ENCODE measurements at regions not wholly inside any gene's neighbourhood (a gene's known extent, or its start where the extent isn't known, plus 50 kb on each side); places are given as distances from the start of the nearest gene placed in this dataset.

- no peak overlapping the region for H3K4me3 ChIP-seq (ENCODE audit: control insufficient read depth, low read depth, low read length)
- TF ChIP-seq, protein P1, sequence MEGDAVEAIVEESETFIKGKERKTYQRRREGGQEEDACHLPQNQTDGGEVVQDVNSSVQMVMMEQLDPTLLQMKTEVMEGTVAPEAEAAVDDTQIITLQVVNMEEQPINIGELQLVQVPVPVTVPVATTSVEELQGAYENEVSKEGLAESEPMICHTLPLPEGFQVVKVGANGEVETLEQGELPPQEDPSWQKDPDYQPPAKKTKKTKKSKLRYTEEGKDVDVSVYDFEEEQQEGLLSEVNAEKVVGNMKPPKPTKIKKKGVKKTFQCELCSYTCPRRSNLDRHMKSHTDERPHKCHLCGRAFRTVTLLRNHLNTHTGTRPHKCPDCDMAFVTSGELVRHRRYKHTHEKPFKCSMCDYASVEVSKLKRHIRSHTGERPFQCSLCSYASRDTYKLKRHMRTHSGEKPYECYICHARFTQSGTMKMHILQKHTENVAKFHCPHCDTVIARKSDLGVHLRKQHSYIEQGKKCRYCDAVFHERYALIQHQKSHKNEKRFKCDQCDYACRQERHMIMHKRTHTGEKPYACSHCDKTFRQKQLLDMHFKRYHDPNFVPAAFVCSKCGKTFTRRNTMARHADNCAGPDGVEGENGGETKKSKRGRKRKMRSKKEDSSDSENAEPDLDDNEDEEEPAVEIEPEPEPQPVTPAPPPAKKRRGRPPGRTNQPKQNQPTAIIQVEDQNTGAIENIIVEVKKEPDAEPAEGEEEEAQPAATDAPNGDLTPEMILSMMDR (conservative IDR thresholded peaks at IDR 0.05; ENCODE audit: control insufficient read depth, insufficient read depth, low read depth, low read length): no peak
- no peak for DNase-seq (ENCODE audit: low read depth)
Observed at GRCh38 chr1:118326960-118327629, 142.1 kb upstream of the SPAG17 start.

DNA sequence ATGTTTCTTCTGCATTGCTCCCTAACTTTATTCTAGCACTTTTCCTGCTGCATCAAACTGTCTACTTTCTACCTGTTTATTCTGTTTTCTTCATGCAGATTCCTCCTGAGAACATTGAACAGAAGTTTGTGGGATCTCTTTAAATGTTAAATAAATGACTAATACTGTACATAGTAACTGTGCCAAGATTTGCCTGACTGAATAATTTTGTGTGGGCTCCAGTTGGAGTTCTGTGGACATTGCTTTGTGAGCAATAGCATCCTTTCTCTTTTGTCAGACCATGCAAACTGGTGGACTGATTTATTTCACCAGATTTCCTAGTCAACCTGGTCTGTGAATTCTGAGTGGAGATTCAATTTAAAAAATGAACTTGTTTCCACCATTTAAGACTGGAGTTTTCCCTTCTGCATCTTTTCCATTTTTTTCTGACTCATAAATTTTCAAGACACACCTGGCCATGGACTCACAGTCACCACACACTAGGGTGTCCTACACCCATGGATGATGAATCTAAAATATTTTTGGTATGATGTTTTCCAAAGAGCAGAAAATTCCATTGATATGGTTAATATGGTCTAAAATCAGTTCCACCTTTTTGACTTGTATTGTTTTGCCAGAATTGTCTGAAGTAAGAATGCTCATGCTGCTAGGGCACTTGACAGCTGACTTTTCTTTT, 140.7 kb upstream of the SPAG17 start:
- DNase-seq (ENCODE audit: low read depth): peak; percentile 65
- TF ChIP-seq, protein P1 (conservative IDR thresholded peaks at IDR 0.05; ENCODE audit: control insufficient read depth, insufficient read depth, low read depth, low read length): no peak
- H3K4me3 ChIP-seq (ENCODE audit: control insufficient read depth, low read depth, low read length): no peak overlapping the region

GRCh38 chr1:118323246-118323645, 138.2 kb upstream of the SPAG17 start:
- H3K4me3 ChIP-seq (ENCODE audit: control insufficient read depth, low read depth, low read length): no peak overlapping the region
- no peak for DNase-seq (ENCODE audit: low read depth)
- TF ChIP-seq, protein P1 (conservative IDR thresholded peaks at IDR 0.05; ENCODE audit: control insufficient read depth, insufficient read depth, low read depth, low read length): no peak

DNA sequence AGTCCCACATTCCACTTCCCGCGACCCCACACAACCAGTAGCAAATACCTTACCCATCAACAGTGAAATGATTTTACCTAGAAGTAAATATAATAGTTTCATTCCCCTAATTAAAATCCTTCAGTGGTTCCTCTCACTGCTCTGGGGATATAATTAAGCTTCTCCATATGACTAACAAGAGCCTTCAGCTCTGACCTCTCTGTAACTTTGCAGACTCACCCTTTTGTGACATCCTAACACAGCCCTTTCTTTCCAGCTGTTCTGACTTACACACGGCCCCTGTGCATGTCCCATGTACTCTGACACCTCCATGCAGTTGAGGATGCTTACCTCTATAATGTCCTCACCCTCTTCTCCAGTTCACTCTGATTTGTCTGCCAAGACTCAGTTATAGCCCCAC, 137.3 kb upstream of the SPAG17 start:
- TF ChIP-seq, protein P1 (conservative IDR thresholded peaks at IDR 0.05; ENCODE audit: control insufficient read depth, insufficient read depth, low read depth, low read length): no peak
- no peak overlapping the region for H3K4me3 ChIP-seq (ENCODE audit: control insufficient read depth, low read depth, low read length)
- no peak for DNase-seq (ENCODE audit: low read depth)

GRCh38 chr1:118321840-118322239, 136.8 kb upstream of the SPAG17 start:
- TF ChIP-seq, protein P1 (conservative IDR thresholded peaks at IDR 0.05; ENCODE audit: control insufficient read depth, insufficient read depth, low read depth, low read length): no peak
- no peak for DNase-seq (ENCODE audit: low read depth)
- no peak overlapping the region for H3K4me3 ChIP-seq (ENCODE audit: control insufficient read depth, low read depth, low read length)

- peak; percentile 63 for DNase-seq (ENCODE audit: low read depth)
- TF ChIP-seq, protein P1 (conservative IDR thresholded peaks at IDR 0.05; ENCODE audit: control insufficient read depth, insufficient read depth, low read depth, low read length): no peak
- no peak overlapping the region for H3K4me3 ChIP-seq (ENCODE audit: control insufficient read depth, low read depth, low read length)
Observed at GRCh38 chr1:118317842-118318614, 133.0 kb upstream of the SPAG17 start.
